ENCODE measurements at regions not wholly inside any gene's neighbourhood (a gene's known extent, or its start where the extent isn't known, plus 50 kb on each side); places are given as distances from the start of the nearest gene placed in this dataset.
A peak's percentile ranks its signal among the peaks of the same experiment; 100 is the strongest.

- DNase-seq (ENCODE audit: low read depth, low spot score) = no peak
Observed at GRCh38 chr12:15033029-15033428, 60.2 kb downstream of the PDE6H start.

- no peak for DNase-seq (ENCODE audit: low read depth, low spot score)
Observed at GRCh38 chr12:15033641-15034040, 60.8 kb downstream of the PDE6H start.

DNA sequence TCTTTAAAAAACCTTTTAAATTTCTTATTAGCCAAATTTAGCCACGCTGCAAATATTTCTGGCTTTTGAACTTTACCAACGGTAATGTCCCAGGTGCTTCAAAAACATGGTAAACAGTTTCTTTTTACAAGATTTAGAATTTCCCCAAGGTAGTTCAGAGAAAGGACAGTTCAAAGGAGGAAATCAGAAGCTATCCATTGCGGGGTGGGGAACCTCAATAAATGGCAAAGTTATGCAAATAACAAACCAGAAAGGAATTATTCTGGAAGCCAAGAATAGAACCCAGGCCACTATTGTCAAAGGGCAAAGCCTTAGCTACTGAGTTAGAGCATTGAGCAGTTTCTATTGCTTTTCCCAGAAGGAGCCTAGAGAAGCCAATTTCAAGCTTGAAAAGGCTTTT lies 62.3 kb downstream of the PDE6H start:
- no peak for DNase-seq (ENCODE audit: low read depth, low spot score)

DNA sequence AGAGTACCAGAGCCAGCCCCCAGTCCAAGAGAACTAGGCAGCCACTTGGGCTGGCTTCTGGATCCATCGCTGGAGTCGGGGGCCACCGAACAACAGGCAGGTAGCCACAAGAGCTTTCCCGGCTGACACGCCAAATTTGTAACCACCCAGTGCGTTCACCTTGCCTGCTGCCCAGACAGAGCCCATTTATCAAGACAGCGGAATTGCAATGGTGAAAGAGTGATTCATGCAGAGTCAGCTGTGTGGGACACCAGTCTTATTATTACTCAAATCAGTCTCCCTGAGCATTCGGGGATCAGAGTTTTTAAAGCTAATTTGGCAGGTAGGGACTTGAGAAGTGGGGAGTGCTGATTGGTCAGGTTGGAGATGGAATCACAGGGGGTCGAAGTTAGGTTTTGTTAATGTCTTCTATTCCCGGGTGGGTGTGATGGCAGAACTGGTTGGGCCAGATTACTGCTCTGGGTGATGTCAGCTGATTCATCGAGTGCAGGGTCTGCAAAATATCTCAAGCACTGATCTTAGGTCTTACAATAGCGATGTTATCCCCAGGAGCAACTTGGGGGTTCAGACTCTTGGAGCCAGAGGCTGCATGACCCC lies 64.3 kb downstream of the PDE6H start:
- DNase-seq (ENCODE audit: low read depth, low spot score) = no peak

- no peak for DNase-seq (ENCODE audit: low read depth, low spot score)
Observed at GRCh38 chr12:15038137-15038536, 65.3 kb downstream of the PDE6H start.

GRCh38 chr12:15044471-15044870 lies 71.6 kb downstream of the PDE6H start:
- DNase-seq (ENCODE audit: low read depth, low spot score) = peak; percentile 78

DNA sequence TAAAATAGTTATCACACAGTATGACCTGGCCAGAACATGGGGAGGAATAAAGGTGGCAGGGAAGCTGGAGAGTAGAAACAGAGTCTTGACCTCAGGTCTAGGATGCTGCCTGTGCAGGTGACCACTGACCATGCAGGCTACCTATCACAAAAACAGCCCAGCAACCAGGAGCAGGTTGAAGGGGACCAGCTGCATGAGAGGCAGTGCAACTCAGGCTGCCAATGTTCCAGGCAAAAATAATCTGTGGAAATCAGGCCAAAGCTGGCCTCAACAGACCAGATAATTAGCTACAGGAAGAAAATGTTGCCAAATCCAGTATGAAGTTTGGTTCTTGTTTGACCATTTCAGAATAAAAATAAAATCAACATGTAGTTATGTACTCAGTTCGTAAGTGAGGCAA lies 72.6 kb downstream of the PDE6H start:
- peak; percentile 20 for DNase-seq (ENCODE audit: low read depth, low spot score)

- no peak for DNase-seq (ENCODE audit: low read depth, low spot score)
Observed at GRCh38 chr12:15047611-15048010, 74.8 kb downstream of the PDE6H start.

DNA sequence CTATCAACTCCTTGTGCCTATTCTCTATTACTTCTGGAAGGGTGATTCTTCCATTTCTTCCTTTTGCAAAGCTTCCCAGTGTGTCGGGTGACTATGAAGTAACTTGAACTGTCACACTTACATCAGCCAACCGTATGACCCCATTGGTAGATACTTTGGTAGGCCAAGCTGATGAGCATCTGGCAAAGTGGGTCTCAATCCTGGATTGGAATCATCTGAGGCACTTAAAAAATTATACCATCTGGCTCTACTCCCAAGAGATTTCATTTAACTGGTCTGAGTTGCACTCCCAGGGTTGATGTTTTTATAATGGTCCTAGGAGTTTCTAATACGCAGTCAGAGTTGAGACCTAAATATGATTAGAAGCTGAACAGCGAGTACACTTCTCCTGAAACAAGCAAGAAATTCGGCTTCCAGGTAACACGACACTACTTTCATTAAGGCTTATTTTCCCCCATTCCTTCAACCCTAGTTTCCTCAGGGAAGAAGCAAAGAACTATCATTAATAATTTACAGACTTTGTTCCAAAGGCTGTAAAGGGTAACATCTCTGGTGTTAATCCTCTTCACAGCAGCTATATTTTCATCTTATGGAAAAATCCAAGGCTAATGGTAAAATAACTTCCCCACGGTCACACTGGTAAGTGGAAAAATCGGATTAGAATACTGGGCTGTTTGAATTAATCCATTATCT lies 76.8 kb downstream of the PDE6H start:
- DNase-seq (ENCODE audit: low read depth, low spot score) = no peak

DNA sequence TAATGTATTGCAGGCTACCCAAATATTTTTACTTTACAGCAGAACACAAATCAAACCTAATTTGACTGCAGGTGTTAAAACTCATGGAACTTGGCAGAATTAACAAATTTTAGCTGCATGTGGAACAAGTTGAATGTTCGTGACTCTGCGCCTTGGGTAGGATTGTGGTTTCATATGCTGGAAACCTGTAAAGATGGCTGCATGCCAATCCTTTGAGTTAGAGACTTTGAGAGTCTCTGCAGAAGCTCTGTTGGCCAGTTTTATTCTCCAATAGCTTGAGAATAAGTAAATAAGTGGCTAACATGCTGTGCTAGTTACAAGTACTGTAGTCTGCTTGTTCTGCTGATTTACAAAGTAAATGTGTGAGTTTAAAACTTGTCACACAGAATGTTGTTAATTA lies 77.8 kb downstream of the PDE6H start:
- DNase-seq (ENCODE audit: low read depth, low spot score) = peak; percentile 81

- DNase-seq (ENCODE audit: low read depth, low spot score) = no peak
Observed at GRCh38 chr12:15052691-15053090, 79.8 kb downstream of the PDE6H start.

- DNase-seq (ENCODE audit: low read depth, low spot score) = peak; percentile 20
Observed at GRCh38 chr12:15056218-15056617, 83.4 kb downstream of the PDE6H start.

Measured in astrocyte of the hippocampus (primary cell).